Hepatocyte (in vitro differentiated cells): ENCODE measurements at regions not wholly inside any gene's neighbourhood (a gene's known extent, or its start where the extent isn't known, plus 50 kb on each side); places are given as distances from the start of the nearest gene placed in this dataset.

Source experiments
- CTCF ChIP-seq: fragments of 200-600 bp; sonication (generic); IDR thresholded peaks from 2 replicates; pipeline ENCODE4 v1.5.1; 2016; ENCODE audit warnings: antibody characterized with exemption, mild to moderate bottlenecking; ENCODE audit not compliant: poor library complexity
- EZH2phosphoT487 ChIP-seq: fragments of 200-600 bp; sonication (generic); IDR thresholded peaks from one replicate; pipeline ENCODE4 v1.6.1; 2018; ENCODE audit warnings: antibody characterized with exemption, mild to moderate bottlenecking, low read depth, moderate library complexity; ENCODE audit not compliant: unreplicated experiment, severe bottlenecking

DNA sequence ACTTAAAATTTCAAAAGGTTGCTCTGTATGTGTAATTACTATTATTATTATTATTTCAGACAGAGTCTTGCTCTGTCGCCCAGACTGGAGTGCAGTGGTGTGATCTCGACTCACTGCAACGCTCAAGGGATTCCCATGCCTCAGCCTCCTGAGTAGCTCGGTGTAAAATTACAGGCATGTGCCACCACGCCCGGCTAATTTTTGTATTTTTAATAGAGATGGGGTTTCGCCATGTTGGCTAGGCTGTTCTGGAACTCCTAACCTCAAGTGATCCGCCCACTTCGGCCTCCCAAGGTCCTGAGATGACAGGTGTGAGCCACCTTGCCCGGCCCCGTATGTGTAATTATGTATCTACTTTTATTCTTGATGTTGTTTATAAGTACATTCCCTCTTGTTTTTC is 65.3 kb upstream of the ZNF217 start:
- no peak for TF ChIP-seq CTCF
- TF ChIP-seq EZH2phosphoT487: no peak
